Tibial nerve (tissue), 4 donors: ENCODE measurements at regions not wholly inside any gene's neighbourhood (a gene's known extent, or its start where the extent isn't known, plus 50 kb on each side); places are given as distances from the start of the nearest gene placed in this dataset.

Experiments
- DNase-seq, 2 donors: peaks; one replicate each; pipeline ENCODE4 v3.0.0-alpha.2; 2019; ENCODE audit warnings: low spot score in 2 of 2
- H3K27ac ChIP-seq, 4 donors: fragments of 200-600 bp; sonication (generic) in 3 of 4; one replicate each; pipeline ENCODE4 v1.5.1; 2017 to 2019; ENCODE audit warnings: mild to moderate bottlenecking in 1 of 4
- H3K27me3 ChIP-seq, 2 donors: fragments of 200-600 bp; sonication (generic) in 1 of 2; one replicate each; pipeline versions ENCODE4 v1.5.1 to v1.6.0; 2017 to 2019
- H3K36me3 ChIP-seq, 3 donors: fragments of 200-600 bp; sonication (generic); one replicate each; pipeline ENCODE4 v1.5.1; 2018 to 2019
- H3K4me1 ChIP-seq, 4 donors: fragments of 200-600 bp; sonication (generic) in 3 of 4; one replicate each; pipeline ENCODE4 v1.5.1; 2017 to 2019
- H3K4me3 ChIP-seq, 4 donors: fragments of 200-600 bp; sonication (generic) in 3 of 4; one replicate each; pipeline ENCODE4 v1.5.1; 2017 to 2019; ENCODE audit warnings: mild to moderate bottlenecking in 1 of 4, moderate library complexity in 1 of 4
- H3K9me3 ChIP-seq, 4 donors: fragments of 200-600 bp; sonication (generic) in 3 of 4; one replicate each; pipeline ENCODE4 v1.5.1; 2017 to 2019
- EP300 ChIP-seq, 2 donors: sonication (generic); formaldehyde crosslinking; IDR thresholded peaks; one replicate each; pipeline ENCODE4 v1.6.1; 2017; ENCODE audit warnings: antibody characterized with exemption in 2 of 2, mild to moderate bottlenecking in 1 of 2
- POLR2A ChIP-seq, 2 donors: fragments of 450-650 bp; IDR thresholded peaks; one replicate each; pipeline ENCODE4 v1.6.1; 2017; ENCODE audit warnings: antibody characterized with exemption in 2 of 2, mild to moderate bottlenecking in 2 of 2, moderate library complexity in 2 of 2
- WGBS, 2 donors: methylation state at CpG; one replicate each; pipeline ENCODE4 v1.1.5; 2018; 5-methylcytosine and 5-hydroxymethylcytosine counted together
- TF ChIP-seq, protein P1 (sequence below), 5 experiments: fragments of 200-600 bp in 3 of 5; fragments of 450-650 bp in 2 of 5; sonication (generic) in 3 of 5; IDR thresholded peaks; one replicate each; pipeline ENCODE4 v1.5.1; 2016 to 2019; ENCODE audit warnings: antibody characterized with exemption in 5 of 5, mild to moderate bottlenecking in 3 of 5, moderate library complexity in 2 of 5

DNA sequence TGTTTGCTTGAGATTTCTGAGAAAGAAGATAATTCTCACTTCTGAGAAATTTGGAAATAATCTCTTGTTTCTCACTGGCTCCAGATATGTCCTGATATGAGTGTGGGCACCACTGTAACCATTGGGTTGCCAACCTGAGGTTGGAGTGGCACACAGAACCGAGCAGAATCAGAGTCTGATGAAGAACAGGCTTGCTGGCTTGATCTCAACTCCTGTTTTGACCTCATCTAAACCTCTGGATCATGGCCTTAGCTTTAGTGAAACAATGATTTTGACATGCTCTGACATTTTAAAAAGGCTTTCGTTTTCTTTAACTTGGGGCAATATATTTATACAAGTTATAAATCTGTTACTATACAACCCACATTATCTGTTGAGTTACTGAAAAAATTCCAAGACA, 548.0 kb downstream of the IRS1 start:
- Histone ChIP-seq H3K9me3 (no peaks in the 10 kb centered on the region), H3K36me3 (no peaks in the 10 kb centered on the region), H3K4me3 (no peak overlapping the region), H3K27ac (no peak overlapping the region), H3K27me3 (no peaks in the 10 kb centered on the region), H3K4me1 (no peaks in the 10 kb centered on the region)
- no peak for DNase-seq
- 64 to 75% methylated on average over 2 of the region's 2 CpGs for WGBS, 2 donors
- TF ChIP-seq EP300 (IDR thresholded peaks at IDR 0.05) (no peak), POLR2A (IDR thresholded peaks at IDR 0.05) (no peak)
- TF ChIP-seq, protein P1, sequence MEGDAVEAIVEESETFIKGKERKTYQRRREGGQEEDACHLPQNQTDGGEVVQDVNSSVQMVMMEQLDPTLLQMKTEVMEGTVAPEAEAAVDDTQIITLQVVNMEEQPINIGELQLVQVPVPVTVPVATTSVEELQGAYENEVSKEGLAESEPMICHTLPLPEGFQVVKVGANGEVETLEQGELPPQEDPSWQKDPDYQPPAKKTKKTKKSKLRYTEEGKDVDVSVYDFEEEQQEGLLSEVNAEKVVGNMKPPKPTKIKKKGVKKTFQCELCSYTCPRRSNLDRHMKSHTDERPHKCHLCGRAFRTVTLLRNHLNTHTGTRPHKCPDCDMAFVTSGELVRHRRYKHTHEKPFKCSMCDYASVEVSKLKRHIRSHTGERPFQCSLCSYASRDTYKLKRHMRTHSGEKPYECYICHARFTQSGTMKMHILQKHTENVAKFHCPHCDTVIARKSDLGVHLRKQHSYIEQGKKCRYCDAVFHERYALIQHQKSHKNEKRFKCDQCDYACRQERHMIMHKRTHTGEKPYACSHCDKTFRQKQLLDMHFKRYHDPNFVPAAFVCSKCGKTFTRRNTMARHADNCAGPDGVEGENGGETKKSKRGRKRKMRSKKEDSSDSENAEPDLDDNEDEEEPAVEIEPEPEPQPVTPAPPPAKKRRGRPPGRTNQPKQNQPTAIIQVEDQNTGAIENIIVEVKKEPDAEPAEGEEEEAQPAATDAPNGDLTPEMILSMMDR (IDR thresholded peaks at IDR 0.05): no peak

DNA sequence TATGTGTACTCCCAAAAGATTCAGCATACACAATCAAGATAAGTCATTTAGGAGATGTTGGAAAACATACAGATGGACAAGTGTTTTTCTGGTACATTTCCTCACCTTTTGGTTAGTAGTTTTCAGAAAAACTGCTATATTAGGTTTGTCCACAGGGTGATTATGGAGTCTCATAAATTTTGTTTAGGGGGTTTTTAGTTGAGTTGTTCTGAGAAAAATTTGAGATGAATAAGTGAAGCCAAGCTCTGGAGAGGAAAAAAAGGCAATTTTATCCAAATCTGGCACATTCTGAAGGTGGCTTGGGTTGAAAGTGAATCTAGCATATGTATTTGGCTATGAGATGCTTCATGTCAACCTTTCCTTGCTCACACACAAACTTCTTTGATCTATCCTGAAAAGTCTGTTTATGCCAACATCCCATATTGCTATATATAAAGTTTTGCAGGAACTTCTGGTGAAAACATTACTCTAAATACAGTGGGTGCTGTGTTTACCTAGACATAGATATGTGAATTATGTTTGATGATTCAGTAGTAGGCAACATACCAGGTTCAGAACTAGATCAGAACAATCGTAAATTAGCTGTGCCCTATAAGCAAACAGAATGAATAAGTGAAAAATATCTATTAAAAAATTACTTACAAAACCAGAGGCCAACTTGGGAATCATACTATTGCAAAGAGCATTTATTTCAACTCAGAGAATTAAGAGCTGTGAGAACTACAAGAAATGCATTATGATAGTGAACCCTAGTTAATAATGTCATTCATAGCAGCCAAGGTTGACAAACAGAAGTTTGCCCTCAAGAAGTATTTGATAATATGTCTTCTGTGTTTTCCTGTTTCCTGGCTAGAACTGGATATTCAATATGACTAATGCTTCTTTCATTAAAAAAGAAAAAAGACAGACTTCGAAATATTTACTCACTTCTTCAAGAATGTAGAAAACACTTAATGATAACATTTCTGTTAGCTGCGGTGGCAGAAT, 552.0 kb downstream of the IRS1 start:
- Histone ChIP-seq H3K4me1 (no peaks in the 10 kb centered on the region), H3K9me3 (peaks cover 0 to 16% (median 7%) of the 10 kb centered on the region in 4 donors), H3K27me3 (no peaks in the 10 kb centered on the region), H3K27ac (no peak overlapping the region), H3K4me3 (no peak overlapping the region), H3K36me3 (no peaks in the 10 kb centered on the region)
- no peak for DNase-seq
- 48 to 50% methylated on average over 3 of the region's 3 CpGs for WGBS, 2 donors
- TF ChIP-seq, protein P1 (IDR thresholded peaks at IDR 0.05): no peak
- TF ChIP-seq EP300 (IDR thresholded peaks at IDR 0.05): no peak
- TF ChIP-seq POLR2A (IDR thresholded peaks at IDR 0.05): no peak

DNA sequence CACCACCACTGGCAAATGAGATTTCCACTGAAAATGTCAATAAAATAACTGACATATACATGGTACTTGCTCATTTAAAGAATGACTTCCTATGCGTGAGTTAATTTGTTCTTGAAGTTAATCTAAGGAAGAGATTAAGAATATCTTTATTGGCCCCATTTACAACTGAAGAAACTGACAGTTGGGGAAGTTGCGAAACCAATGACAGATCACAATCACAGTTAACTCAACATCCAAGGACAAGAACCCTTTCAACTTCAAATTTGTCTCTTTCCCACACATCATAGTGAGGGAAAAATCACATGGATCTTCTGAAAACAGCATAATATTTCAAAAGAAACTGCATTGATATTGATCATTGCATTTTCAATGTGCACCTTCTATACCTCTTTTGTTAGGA, 565.4 kb downstream of the IRS1 start:
- Histone ChIP-seq H3K36me3 (no peaks in the 10 kb centered on the region), H3K27ac (no peak overlapping the region), H3K9me3 (no peaks in the 10 kb centered on the region), H3K27me3 (no peaks in the 10 kb centered on the region), H3K4me1 (no peaks in the 10 kb centered on the region), H3K4me3 (no peak overlapping the region)
- 94 to 96% methylated on average over 2 of the region's 2 CpGs for WGBS, 2 donors
- DNase-seq: no peak
- TF ChIP-seq, protein P1 (IDR thresholded peaks at IDR 0.05): no peak
- TF ChIP-seq POLR2A (IDR thresholded peaks at IDR 0.05) (no peak), EP300 (IDR thresholded peaks at IDR 0.05) (no peak)

DNA sequence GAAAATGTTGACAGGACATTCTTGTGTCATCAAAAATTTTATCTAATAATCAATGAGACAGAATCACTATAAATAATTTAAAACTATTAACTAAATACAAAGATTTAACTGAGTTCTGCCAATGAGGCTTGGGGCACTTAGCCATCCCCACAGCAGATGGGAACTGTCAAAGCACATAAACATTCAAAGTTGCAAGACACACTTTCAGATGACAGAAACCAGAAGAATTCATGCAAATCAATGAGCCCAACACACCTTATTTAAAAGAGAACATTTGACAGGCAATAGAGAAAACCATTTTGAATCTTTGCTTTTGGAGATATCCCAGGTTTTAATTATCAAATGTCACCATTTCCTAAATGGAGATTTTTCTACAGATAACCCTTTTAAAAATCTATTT, 566.2 kb downstream of the IRS1 start:
- no peaks in the 10 kb centered on the region for H3K4me1 ChIP-seq
- H3K36me3 ChIP-seq: no peaks in the 10 kb centered on the region
- no peaks in the 10 kb centered on the region for H3K9me3 ChIP-seq
- H3K4me3 ChIP-seq: no peak overlapping the region
- no peak overlapping the region for H3K27ac ChIP-seq
- no peak for DNase-seq
- no peak for TF ChIP-seq POLR2A (IDR thresholded peaks at IDR 0.05)
- TF ChIP-seq, protein P1 (IDR thresholded peaks at IDR 0.05): no peak
- no peak for TF ChIP-seq EP300 (IDR thresholded peaks at IDR 0.05)
- no peaks in the 10 kb centered on the region for H3K27me3 ChIP-seq

DNA sequence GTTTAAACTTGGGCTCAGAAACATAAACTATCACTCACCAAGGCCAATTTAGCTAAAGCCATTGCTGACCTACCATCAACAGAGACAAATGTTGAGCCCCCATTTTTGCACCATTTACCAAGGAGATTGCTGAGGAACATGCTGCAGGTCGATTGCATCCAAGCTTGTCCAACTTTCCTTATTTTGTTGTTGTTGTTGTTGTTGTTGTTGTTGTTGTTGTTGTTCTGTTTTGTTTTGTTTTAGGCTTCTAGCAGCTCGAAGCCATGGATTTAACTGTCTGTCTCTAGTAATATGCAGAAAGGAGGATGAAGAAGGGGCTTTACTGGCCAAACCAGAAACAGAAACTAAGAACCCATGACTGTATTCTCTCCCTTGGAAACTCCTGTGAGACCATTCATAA, 571.5 kb downstream of the IRS1 start:
- no peaks in the 10 kb centered on the region for H3K36me3 ChIP-seq
- 87 to 91% methylated on average over 2 of the region's 2 CpGs for WGBS, 2 donors
- DNase-seq: no peak
- H3K4me3 ChIP-seq: no peak overlapping the region
- no peaks in the 10 kb centered on the region for H3K27me3 ChIP-seq
- H3K27ac ChIP-seq: no peak overlapping the region
- TF ChIP-seq EP300 (IDR thresholded peaks at IDR 0.05): no peak
- TF ChIP-seq POLR2A (IDR thresholded peaks at IDR 0.05): no peak
- TF ChIP-seq, protein P1 (IDR thresholded peaks at IDR 0.05): no peak
- no peaks in the 10 kb centered on the region for H3K9me3 ChIP-seq
- no peaks in the 10 kb centered on the region for H3K4me1 ChIP-seq
